ENCODE measurements at regions not wholly inside any gene's neighbourhood (a gene's known extent, or its start where the extent isn't known, plus 50 kb on each side); places are given as distances from the start of the nearest gene placed in this dataset.

DNA sequence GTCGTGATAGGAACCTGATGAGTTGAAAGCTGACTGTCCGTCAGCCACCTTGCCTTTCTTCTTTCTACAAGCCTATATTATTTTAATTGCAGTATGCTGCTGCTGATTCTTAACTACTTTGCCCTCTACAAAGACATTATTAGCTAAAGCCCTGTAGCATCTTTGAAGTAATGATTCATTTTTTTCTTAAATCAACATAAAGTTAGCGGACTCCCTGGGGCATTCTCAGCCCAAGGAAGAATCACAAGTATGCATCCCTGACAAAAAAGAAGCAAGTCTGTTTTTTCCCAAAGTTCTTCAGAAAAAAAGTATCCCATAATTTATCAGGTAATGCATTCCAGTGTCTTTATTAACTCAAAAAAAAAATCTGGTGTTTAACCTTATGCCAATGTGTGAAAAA is 69.5 kb upstream of the TAS2R1 start:
- no peaks in the 10 kb centered on the region for H3K4me1 Mint-ChIP-seq (ENCODE audit: insufficient read depth, unreplicated experiment)
- intact Hi-C loops (cut with micrococcal nuclease): no loop called here
- no peaks in the 10 kb centered on the region for H3K9me3 Mint-ChIP-seq (ENCODE audit: unreplicated experiment)
- TF ChIP-seq, protein P1, sequence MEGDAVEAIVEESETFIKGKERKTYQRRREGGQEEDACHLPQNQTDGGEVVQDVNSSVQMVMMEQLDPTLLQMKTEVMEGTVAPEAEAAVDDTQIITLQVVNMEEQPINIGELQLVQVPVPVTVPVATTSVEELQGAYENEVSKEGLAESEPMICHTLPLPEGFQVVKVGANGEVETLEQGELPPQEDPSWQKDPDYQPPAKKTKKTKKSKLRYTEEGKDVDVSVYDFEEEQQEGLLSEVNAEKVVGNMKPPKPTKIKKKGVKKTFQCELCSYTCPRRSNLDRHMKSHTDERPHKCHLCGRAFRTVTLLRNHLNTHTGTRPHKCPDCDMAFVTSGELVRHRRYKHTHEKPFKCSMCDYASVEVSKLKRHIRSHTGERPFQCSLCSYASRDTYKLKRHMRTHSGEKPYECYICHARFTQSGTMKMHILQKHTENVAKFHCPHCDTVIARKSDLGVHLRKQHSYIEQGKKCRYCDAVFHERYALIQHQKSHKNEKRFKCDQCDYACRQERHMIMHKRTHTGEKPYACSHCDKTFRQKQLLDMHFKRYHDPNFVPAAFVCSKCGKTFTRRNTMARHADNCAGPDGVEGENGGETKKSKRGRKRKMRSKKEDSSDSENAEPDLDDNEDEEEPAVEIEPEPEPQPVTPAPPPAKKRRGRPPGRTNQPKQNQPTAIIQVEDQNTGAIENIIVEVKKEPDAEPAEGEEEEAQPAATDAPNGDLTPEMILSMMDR (IDR thresholded peaks at IDR 0.05; ENCODE audit: unreplicated experiment): no peak
- H3K4me3 Mint-ChIP-seq (ENCODE audit: unreplicated experiment): no peak overlapping the region
- H3K36me3 Mint-ChIP-seq (ENCODE audit: insufficient read depth, unreplicated experiment): no peaks in the 10 kb centered on the region
- POLR2A ChIA-PET: no interaction called here
- DNase-seq (ENCODE audit: unreplicated experiment): no peak
- no peak overlapping the region for H3K27ac Mint-ChIP-seq (ENCODE audit: low read depth, unreplicated experiment)
- BruUV-seq (replicated peaks): no TSS peak
- H3K27me3 Mint-ChIP-seq (ENCODE audit: insufficient read depth, unreplicated experiment): no peaks in the 10 kb centered on the region
- CTCF ChIA-PET: no interaction called here

DNA sequence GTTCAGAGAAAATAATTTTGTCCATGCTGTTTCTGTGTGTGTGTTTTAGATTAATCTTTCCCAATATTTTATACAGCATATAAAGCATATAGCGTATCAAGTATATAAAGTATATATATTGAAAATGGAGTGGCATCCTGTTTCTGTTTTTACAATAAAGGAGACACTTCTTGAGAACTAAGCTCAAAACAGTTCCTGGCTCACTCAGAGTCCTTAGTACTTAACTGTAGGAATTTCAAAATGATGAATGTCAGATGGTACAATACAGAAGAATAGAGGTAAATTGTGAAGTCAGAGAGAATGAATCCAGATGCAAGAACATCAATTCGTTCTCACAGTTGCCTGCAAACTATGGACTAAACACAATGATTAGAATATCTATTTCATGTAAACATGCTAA is 68.7 kb upstream of the TAS2R1 start:
- Mint-ChIP-seq H3K36me3 (ENCODE audit: insufficient read depth, unreplicated experiment) (no peaks in the 10 kb centered on the region), H3K4me1 (ENCODE audit: insufficient read depth, unreplicated experiment) (no peaks in the 10 kb centered on the region), H3K27me3 (ENCODE audit: insufficient read depth, unreplicated experiment) (no peaks in the 10 kb centered on the region), H3K27ac (ENCODE audit: low read depth, unreplicated experiment) (no peak overlapping the region), H3K4me3 (ENCODE audit: unreplicated experiment) (no peak overlapping the region), H3K9me3 (ENCODE audit: unreplicated experiment) (no peaks in the 10 kb centered on the region)
- intact Hi-C loops (cut with micrococcal nuclease): no loop called here
- ChIA-PET POLR2A (no interaction called here), CTCF (interaction anchor here (0.7 kb wide), 1 partner anchor 53 kb away, joined by 3 read pairs; no protein-coding TSS in a partner anchor)
- BruUV-seq (replicated peaks): no TSS peak
- no peak for DNase-seq (ENCODE audit: unreplicated experiment)
- TF ChIP-seq, protein P1 (IDR thresholded peaks at IDR 0.05; ENCODE audit: unreplicated experiment): no peak

DNA sequence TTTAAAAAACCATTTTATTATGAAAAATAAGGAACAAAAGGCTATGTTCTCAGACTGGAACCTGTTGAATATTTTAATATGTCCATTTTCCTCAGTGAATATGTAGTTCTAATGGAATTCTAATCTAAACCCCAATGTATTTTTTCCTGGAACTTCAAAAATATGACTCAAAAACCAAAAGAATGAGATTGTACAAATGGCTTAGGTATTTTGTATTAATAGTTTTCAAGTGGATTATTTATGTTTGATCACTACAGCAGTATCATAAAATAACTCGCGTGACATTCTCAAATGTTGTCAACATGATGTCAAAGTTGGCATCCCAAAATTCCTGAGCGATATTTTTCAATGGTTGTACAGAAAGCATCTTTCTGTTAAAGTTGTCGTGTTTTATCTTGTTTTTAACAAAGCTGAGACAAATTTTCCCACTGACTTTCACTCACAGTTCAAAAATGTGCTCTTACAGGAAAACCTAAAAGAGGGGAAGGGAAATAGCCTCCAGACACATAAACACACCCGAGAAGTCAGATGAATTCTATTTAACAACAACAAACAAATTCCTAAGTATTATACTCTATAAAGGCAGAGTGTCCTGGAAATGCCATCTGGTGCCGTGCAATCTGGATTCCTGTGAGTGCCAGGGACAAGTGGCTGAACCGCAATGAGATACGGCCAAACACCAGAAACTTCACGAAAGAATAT is 68.1 kb upstream of the TAS2R1 start:
- no TSS peak for BruUV-seq (replicated peaks)
- H3K36me3 Mint-ChIP-seq (ENCODE audit: insufficient read depth, unreplicated experiment): no peaks in the 10 kb centered on the region
- no peak overlapping the region for H3K27ac Mint-ChIP-seq (ENCODE audit: low read depth, unreplicated experiment)
- no peaks in the 10 kb centered on the region for H3K4me1 Mint-ChIP-seq (ENCODE audit: insufficient read depth, unreplicated experiment)
- CTCF ChIA-PET: interaction anchor here (0.7 kb wide), 1 partner anchor 52 kb away, joined by 3 read pairs; no protein-coding TSS in a partner anchor
- no peak overlapping the region for H3K4me3 Mint-ChIP-seq (ENCODE audit: unreplicated experiment)
- intact Hi-C loops (cut with micrococcal nuclease): no loop called here
- DNase-seq (ENCODE audit: unreplicated experiment): no peak
- H3K9me3 Mint-ChIP-seq (ENCODE audit: unreplicated experiment): no peaks in the 10 kb centered on the region
- POLR2A ChIA-PET: no interaction called here
- TF ChIP-seq, protein P1 (IDR thresholded peaks at IDR 0.05; ENCODE audit: unreplicated experiment): no peak
- no peaks in the 10 kb centered on the region for H3K27me3 Mint-ChIP-seq (ENCODE audit: insufficient read depth, unreplicated experiment)

DNA sequence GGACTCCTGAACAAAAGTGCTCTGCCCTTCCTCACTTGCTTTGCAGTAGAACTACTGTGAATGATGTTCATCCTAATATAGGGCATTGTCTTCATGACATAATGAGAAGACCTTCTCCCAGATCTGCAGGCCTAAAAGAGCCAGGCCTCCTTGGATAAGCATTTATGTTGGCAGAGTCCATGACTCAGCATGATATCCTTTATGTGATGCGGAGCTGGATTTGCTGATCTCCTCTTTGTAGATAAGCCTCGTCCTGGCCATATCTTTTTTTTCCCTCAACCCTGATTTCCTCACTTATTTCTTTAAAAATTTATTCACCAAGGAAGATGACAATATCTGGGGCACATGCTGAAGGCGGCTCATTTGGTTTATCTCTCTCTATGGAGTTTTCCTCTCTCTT is 62.4 kb upstream of the TAS2R1 start:
- intact Hi-C loops (cut with micrococcal nuclease): no loop called here
- Mint-ChIP-seq H3K4me3 (ENCODE audit: unreplicated experiment) (no peak overlapping the region), H3K4me1 (ENCODE audit: insufficient read depth, unreplicated experiment) (no peaks in the 10 kb centered on the region), H3K36me3 (ENCODE audit: insufficient read depth, unreplicated experiment) (no peaks in the 10 kb centered on the region), H3K27ac (ENCODE audit: low read depth, unreplicated experiment) (no peak overlapping the region), H3K27me3 (ENCODE audit: insufficient read depth, unreplicated experiment) (no peaks in the 10 kb centered on the region), H3K9me3 (ENCODE audit: unreplicated experiment) (no peaks in the 10 kb centered on the region)
- DNase-seq (ENCODE audit: unreplicated experiment): no peak
- POLR2A ChIA-PET: no interaction called here
- CTCF ChIA-PET: no interaction called here
- BruUV-seq (replicated peaks): no TSS peak
- TF ChIP-seq, protein P1 (IDR thresholded peaks at IDR 0.05; ENCODE audit: unreplicated experiment): no peak

Data from MCF 10A (cell line).